GM21367 (cell line): ENCODE measurements at regions not wholly inside any gene's neighbourhood (a gene's known extent, or its start where the extent isn't known, plus 50 kb on each side); places are given as distances from the start of the nearest gene placed in this dataset.

Experiments
- ATAC-seq: cut with Tn5 transposase; IDR thresholded peaks from one replicate; pipeline ENCODE4 v1.9.1; 2021; ENCODE audit not compliant: unreplicated experiment

GRCh38 chr14:31993521-31993951, 83.6 kb upstream of the ARHGAP5 start:
- no peak for ATAC-seq

DNA sequence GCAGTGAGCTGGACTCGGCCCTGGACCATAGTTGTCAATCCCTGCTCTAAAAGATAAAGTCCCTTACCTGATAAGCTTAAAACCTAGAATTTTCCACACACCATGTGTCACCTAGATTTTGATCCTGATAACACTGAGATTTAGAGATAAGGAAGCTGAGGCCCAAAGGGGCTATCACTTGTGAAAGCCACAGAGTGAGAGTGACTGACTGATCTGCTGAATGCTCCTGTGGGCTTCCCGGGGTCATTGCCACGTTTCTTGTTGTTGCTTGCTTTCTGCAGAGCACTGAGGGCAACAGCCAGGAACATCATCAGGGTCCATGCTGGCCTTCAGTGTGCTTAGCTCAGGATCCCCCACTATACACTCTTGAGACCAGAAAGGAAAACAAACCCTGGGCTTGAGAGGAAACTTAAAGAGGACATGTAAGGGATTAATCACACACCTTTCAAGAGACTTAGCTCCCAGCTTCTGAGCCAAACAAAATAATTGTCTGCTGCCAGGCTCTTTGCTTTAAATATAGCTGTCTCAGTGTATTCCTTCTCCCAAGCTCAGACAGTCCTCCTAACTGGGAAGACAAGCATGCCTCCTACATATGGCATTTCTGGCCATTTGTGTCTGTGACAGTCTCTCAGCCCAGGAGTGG, 82.6 kb upstream of the ARHGAP5 start:
- no peak for ATAC-seq

- ATAC-seq, result no peak
These were observed 73.5 kb upstream of the ARHGAP5 start for GRCh38 chr14:32003585-32003984.

GRCh38 chr14:32004300-32004699, 72.8 kb upstream of the ARHGAP5 start:
- no peak for ATAC-seq

DNA sequence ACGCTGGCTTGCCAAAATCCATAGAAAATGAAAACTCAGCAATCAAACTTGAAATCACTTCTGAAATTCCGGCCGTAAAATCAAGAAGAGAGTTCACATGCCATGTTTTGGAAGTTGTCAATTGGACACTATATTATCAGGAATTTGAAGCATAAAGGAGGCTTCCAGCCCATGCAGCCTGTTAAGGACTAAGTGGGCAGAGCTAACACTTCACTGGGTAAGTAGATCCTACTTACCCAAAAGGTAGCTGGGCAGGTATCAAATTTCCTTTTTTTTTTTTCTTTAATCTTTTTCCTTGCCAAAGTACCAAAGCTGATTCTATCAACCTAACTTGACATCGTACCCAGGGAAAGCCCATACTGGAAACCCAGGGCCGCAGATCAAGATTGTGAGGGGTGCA, 71.5 kb upstream of the ARHGAP5 start:
- ATAC-seq, result no peak

DNA sequence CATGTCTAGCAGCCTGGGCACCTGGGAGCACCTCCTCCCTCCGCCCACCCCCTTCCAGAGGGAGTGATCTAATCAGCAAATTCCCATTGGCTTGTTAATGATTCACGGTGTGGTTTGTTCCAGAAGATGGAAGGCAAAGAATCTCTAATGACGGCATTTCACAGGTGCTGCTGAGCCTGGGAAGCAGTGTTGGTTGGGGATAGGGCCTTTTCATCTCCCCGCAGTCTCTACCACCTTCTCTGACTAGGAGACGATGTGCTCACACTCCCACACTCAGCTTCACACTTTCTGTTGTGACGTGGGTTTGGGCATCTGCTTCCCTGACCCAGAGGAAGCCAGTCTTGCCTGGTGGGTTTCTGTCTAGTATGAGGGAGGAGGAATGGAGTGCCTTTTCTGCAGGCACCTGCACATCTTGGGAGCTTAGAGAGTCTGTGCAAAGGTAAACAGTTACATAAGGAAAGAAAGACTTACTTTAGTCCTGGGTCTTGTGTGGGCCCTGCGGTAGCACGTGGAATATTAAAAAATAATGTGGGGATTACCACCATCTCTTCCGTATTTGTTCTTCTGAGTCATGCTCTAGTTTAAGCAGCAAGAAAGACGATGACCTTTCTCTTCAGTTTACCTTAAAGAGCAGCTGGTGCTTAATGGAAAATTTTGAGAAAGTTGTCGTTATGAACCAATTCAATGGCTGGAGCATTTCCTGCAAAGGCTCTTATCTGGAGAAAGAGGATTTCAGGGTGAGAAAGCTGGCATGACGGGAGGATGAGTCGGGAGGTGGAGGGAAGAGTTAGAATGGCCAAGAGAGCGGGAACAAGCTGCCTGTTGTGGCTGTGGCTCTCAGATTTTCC, 70.6 kb upstream of the ARHGAP5 start:
- ATAC-seq, result no peak

DNA sequence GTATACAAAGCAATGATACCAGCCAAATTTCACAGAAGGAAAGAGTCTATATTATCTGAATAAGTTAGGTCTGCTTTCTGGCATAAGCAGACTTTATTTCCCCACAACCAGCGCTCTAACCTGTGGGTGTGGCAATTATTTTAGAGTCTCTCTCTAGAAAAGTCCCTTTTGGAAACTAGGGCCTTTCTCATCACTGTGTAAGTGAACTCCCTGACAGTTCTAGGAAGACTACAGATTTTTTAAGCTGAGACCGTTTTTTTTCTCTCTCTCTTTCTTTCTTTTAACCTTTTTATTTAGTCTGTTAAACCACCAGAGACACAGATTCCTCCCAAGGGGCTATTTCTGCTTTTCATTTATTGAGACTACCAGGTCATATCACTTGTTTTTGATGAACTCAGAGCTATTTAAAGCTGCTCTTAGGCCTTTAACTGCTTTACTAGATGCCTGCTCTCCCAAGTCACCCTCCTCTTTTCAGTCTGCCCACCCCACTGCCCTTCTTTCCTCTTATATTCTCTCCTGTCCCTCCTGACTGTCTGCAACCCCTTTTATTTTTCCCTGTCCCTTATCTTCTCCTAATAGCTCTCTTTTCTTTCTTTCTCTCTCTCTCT, 69.2 kb upstream of the ARHGAP5 start:
- no peak for ATAC-seq

DNA sequence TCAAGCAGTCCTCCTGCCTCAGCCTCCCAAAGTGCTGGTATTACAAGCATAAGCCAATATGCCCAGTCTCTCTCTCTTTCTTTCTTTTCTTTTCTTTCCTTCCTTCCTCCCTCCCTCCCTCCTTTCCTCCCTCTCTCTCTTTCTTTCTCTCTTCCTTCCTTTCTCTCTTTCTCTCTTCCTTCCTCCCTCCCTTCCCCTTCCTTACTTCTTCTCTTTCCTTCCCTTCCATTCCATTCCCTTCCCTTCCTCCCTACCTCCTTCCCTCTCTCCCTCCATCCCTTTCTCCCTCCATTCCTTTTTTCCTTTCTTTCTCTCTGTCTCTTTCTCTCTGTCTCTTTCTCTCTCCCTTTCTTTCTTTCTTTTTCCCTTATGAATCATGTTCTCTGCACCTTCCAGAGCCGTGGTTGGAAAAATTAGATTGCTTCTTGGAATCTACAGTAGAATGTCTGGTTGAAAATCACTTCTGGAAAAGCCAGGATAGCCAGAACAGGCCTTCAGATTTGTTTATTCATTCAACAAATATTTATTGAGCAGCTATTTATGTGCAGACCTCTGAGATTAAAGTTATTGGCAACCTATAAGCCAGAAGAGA, 68.4 kb upstream of the ARHGAP5 start:
- ATAC-seq, result no peak

DNA sequence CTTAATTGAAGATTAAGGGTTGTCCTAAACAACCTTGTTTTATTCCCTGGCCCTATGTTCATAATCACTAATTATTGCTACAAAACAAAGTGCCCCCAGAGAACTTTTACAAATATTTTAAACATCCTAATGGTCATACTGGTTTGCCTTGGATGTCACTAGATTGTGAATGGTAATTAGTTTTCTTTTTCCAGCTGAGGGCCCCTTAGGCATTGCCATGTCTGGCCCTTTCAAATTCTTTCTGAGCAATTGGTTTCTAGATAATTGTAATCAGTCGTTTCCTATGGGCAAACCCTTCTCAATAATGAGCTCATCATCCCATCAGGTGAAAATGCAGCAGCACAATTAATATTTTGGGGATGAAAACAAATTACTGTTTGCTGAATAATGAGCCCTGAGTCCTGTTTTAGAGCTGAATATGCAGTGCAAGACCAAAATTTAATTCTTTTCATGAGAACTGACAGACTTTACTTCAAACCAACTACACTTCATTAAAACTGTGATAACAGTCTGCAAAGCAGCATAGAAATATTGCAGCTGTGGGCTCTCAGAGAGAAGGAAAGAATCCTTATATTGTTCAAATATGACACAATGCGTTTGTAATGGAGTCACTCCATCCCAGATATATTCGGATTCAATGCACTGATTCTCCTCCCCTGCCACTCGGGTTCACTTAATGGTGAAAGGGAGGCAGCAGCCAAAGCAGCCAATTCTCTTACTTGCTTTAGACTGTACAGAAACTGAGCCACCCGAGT, 67.7 kb upstream of the ARHGAP5 start:
- ATAC-seq, result no peak

GRCh38 chr14:32009976-32010581, 67.0 kb upstream of the ARHGAP5 start:
- ATAC-seq, result no peak

DNA sequence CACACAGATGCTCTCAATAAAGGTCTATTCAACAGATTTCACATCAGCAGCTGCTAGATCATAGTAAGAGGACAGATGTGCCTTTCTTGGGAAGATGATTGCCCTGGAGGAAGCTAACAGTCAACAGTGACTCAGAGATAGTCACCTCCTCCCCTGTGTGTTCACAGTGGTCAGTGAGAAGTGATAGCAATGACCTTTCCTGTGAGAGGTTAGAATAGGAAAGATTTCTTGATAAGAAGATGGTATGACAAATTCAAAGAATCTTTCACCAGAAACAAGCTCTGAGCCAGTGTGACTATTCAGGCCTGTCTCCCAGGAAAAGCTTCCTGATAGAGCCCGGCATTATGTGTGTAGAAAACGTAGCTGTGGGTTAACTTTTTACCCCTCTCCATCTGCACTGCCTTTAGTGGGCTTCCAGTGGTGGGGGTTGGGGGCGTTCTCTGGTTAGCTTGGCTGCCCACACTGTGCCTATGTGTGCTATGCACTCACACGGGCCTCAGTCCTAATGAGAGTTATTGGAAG, 66.4 kb upstream of the ARHGAP5 start:
- ATAC-seq, result no peak

- ATAC-seq, result no peak
These were observed 65.9 kb upstream of the ARHGAP5 start for GRCh38 chr14:32011225-32011624.

DNA sequence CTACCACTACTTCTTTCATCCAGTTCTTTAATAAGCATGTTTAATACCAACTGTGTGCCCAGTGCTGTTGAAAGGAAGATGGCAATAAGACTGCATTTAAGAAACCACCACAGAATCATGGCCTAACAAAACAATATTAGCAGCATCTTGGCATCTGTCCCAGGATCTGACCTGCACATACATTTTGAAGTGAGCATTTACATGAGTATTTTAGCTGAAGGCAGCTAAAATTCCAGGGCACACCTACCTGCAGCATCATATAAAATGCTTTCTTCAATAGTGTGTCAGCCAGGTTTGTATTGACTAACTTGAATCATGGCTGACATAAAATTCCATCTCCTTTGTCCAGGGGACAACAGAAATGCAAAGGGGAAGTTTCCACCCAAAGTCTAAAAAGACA, 65.0 kb upstream of the ARHGAP5 start:
- ATAC-seq, result no peak

DNA sequence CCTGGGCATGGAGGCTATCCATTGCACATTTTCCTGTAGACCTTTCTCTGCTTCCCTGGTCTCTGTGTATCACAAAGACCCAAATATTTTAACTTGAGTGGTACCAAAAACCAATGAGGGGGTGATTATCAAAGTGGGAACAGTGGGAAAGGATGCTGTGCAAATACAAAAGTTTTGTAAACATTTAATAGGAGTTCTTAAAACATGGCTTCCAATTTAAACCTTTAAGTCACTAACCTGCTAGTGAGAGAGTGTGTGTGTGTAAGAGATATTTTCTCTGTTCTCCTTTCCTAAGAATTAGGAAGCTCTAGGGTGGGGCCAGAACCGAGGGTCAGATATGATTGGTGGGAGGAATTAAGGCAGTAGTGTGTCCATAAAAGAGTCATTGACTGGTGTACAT, 64.5 kb upstream of the ARHGAP5 start:
- no peak for ATAC-seq

DNA sequence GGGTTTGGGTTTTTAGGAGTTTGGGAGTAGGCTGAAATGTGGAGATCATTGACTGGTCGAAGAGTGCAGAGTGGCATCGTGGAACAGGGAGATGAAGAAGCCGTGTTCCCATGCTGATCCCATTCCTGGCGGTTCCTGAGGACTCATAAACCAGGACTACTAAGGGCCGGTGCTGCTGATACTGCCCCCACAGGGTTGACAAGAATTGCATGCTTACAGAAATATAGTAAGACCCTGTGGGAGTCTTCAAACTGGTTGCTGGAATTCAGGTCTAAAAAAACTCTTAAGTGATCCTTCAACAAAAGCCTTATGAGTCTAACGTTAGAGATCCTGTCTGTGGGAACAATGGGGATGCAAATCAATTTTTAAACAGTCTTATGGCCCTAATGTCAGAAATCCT, 64.0 kb upstream of the ARHGAP5 start:
- no peak for ATAC-seq

DNA sequence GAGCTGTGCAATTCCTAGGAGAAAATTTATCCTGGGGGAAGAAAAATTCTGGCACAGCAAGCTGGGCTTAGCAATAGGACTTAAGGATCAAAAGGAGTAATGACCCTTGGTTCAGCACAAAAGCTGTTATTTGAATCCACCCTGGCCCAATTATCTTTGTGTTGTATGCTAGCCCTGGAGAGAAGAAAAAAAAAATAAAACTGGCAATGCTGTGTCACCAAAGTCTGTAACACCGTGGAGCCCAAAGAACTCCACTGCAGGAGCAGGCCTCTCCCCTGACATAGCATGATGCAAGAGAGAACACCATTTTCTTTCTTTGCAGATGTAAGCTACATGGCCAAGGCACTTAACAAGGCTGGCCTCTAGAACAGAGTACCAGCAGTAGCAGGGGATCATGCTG, 63.0 kb upstream of the ARHGAP5 start:
- ATAC-seq, result no peak

DNA sequence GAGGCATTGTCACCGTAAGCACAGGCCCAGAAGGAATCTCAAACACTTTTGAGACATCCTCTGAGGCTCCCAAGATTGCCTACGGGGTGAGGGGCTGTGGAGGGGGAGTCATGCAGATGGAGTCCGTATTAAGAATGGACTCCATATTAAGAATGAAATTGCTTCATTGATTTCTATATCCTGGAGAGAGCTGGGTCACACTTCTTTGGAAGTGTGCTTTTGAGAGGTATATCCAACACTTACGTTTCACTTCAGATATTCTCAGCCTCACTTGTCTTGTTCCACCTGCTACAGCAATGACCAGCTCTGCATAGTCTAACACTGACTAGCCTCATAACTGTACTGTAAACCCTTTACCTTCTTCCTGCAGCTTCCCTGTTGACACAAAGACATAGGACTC, 62.6 kb upstream of the ARHGAP5 start:
- no peak for ATAC-seq

DNA sequence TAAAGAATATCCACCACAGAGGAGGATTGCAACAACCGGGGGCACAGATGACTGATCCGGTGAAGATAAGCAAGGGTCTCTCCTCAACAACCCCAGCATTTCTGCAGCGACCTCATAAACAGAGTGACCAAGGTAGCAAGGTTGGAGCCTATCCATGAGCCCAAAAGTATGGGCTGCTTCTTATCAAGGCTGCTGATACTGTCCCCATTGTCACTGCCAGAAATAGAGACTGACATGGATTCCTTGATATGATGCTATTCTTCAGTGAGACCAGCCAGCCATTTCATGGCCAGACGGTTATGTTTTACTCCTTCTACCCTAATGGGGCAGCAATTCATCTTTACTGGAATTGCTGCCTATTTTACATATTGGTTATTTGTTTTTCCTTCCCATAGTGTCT, 61.9 kb upstream of the ARHGAP5 start:
- no peak for ATAC-seq

DNA sequence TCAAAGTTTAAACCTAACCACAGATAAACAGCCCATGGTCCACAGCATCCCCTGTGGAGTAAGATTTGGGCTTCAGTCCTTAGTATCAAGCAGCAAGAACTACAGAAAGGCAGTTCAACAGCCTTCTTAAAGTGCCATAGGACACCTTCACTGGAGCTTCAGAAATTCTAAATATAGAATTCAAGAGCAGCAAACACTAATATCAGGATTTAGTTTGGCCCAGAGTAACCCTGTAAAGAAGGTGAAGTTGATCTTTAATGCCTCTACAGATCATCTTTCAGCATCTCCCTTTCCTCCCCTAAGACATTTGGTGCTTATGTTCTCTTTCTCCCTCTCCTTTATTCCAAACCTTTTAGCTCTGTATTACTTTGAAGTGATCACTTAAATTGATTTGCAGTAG, 59.5 kb upstream of the ARHGAP5 start:
- ATAC-seq, result no peak

DNA sequence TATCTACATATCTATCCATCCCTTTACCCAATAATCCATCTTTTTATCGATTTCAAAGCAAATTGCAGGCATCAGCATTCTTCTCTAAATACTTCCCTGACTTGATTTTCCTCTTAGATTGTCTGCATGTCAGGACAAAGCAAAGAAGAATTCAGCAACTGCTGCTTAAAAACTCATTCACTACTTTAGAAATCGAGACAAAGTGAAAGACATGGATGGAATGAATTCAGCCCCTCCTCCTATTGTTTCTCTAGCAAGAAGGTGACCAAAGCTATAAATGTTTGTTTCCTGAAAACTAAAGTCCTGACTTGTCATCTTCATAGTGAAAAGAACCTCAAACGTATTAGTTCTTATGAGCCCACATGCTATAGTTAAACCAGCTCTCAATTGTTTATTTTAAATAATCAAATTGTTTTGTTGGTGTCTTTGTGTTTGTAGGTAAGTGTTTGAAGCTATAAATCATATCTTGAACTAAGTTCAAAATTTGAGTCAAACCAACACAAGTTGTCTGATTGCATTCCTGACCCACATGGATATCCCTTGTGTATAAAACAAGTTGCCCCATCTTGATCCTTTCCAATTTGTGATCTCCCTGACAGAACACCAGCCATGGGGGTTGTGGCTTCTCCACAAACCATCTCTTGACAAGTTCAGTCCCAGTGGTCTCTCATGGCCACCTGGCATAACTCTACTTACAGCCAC, 58.6 kb upstream of the ARHGAP5 start:
- no peak for ATAC-seq
